ENCODE measurements at regions not wholly inside any gene's neighbourhood (a gene's known extent, or its start where the extent isn't known, plus 50 kb on each side); places are given as distances from the start of the nearest gene placed in this dataset.

DNA sequence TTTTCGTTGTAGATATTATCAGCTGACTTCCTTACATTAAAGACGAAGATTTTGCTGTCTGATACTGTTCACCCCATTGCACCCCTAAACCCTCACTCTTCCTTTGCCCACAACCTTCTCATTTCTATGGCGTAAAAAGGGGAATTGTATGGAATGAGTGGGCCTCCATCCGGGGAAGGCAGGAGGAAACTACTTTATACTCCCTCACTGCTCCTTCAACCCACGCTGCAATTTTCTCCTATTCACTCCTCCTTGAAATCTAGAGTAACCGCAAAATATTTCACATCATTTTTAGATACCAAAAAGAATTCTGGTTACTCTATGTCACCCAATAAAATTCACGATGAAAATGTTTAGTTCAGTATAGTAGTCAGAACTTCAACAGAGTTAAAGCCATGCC, 330.8 kb downstream of the DIRAS2 start:
- TF ChIP-seq EZH2 (IDR thresholded peaks at IDR 0.05; ENCODE audit: borderline replicate concordance, low read length), result no peak
- TF ChIP-seq, protein P1, sequence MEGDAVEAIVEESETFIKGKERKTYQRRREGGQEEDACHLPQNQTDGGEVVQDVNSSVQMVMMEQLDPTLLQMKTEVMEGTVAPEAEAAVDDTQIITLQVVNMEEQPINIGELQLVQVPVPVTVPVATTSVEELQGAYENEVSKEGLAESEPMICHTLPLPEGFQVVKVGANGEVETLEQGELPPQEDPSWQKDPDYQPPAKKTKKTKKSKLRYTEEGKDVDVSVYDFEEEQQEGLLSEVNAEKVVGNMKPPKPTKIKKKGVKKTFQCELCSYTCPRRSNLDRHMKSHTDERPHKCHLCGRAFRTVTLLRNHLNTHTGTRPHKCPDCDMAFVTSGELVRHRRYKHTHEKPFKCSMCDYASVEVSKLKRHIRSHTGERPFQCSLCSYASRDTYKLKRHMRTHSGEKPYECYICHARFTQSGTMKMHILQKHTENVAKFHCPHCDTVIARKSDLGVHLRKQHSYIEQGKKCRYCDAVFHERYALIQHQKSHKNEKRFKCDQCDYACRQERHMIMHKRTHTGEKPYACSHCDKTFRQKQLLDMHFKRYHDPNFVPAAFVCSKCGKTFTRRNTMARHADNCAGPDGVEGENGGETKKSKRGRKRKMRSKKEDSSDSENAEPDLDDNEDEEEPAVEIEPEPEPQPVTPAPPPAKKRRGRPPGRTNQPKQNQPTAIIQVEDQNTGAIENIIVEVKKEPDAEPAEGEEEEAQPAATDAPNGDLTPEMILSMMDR (IDR thresholded peaks at IDR 0.05; ENCODE audit: low read length), result no peak

All from OCI-LY1 (cell line).